Kidney capillary endothelial cell (primary cell): ENCODE measurements at regions not wholly inside any gene's neighbourhood (a gene's known extent, or its start where the extent isn't known, plus 50 kb on each side); places are given as distances from the start of the nearest gene placed in this dataset.
"Not testable (repeated sequence)": the region's sequence is repeated elsewhere in the genome, so short reads cannot be mapped to it uniquely, and the experiment has no call there.

Experiments used
- DNase-seq: peaks from one replicate; pipeline ENCODE4 v3.0.0-alpha.2; 2018; ENCODE audit warnings: low spot score

DNA sequence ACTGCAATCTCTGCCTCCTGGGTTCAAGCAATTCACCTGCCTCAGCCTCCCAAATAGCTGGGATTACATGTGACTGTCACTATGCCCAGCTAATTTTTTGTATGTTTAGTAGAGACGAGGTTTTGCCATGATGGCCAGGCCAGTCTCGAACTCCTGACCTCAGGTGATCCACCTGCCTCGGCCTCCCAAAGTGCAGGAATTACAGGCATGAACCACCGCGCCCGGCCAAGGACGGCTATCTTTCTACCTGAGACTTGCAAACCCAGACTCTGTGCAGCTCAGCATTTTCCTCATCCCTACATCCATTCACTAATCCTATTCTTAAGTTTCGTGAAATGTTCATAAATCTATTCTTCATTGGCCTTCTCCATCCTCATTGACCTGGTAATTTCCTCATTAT lies 330.0 kb downstream of the ANTXR2 start:
- no peak for DNase-seq

- no peak for DNase-seq
These were observed 331.9 kb upstream of the GK2 start for GRCh38 chr4:79739912-79740311.

GRCh38 chr4:79723507-79723906 lies 315.5 kb upstream of the GK2 start:
- DNase-seq, result no peak

- DNase-seq, result no peak
These were observed 292.3 kb upstream of the GK2 start for GRCh38 chr4:79700356-79700755.

- DNase-seq, result no peak
These were observed 289.4 kb upstream of the GK2 start for GRCh38 chr4:79697444-79697843.

DNA sequence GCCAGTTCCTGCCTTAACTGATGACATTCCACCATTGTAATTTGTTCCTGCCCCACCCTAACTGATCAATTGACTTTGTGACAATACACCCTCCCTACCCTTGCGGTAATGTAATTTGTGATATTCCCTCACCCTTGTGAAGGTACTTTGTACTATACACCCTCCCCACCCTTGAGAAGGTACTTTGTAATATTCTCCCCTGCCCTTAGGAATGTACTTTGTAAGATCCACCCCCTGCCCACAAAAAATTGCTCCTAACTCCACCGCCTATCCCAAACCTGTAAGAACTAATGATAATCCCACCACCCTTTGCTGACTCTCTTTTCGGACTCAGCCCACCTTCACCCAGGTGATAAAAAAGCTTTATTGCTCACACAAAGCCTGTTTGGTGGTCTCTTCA lies 288.5 kb upstream of the GK2 start:
- not testable (repeated sequence) for DNase-seq

- DNase-seq, result no peak
These were observed 287.8 kb upstream of the GK2 start for GRCh38 chr4:79695848-79696247.

DNA sequence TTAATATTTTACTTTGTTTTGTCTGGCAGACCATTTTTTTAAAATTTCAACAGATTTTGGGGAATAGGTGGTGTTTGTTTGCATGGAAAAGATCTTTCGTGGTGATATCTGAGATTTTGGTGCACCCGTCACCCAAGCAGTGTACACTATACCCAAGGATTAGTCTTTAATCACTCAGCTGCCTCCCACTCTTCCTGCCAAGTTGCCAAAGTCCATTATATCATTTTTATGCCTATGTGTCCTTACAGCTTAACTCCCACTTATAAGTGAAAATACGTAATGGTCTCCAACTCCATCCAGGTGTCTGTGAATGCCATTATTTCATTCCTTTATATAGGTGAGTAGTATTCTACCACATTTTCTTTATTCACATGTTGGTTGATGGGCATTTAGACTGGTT lies 281.7 kb upstream of the GK2 start:
- no peak for DNase-seq

DNA sequence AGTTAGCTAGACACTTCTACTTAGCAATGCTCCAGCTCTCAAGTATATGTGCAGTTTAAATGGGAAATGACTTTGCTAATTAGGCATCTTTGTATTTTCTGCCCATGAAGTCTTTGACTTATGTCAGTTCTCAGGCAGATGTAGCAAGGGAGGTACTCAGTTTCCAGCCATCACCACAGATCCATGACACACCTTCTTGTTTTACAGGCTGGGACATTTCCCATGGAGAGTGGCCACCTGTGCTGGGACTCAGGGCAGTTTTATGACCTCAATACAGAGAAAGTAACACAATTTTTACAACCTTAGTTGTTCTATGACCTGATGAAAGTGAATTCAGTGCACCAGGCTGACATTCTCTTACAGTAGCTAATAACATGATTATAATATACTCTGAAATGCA lies 280.7 kb upstream of the GK2 start:
- DNase-seq, result no peak

- no peak for DNase-seq
These were observed 279.0 kb upstream of the GK2 start for GRCh38 chr4:79687006-79687405.

- DNase-seq, result no peak
These were observed 277.5 kb upstream of the GK2 start for GRCh38 chr4:79685542-79685941.

DNA sequence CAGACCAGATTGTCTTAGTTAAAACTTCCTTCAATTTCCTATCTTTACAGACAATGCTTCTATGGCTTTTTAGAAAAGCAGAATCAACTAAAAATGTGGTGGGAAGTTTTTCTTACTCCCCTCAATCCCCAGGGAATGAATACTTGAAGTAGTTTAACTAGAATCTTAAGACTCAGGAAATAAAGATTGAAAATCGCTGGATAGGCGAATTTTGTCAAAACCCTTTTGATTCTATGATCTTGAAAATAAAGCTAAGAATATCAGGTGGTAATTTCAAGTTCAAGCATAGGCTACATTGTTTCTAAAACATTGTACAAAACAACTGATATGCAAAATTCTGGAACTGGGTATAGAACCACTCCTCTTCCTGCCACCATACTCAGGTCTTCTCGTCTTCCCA lies 276.5 kb upstream of the GK2 start:
- no peak for DNase-seq

DNA sequence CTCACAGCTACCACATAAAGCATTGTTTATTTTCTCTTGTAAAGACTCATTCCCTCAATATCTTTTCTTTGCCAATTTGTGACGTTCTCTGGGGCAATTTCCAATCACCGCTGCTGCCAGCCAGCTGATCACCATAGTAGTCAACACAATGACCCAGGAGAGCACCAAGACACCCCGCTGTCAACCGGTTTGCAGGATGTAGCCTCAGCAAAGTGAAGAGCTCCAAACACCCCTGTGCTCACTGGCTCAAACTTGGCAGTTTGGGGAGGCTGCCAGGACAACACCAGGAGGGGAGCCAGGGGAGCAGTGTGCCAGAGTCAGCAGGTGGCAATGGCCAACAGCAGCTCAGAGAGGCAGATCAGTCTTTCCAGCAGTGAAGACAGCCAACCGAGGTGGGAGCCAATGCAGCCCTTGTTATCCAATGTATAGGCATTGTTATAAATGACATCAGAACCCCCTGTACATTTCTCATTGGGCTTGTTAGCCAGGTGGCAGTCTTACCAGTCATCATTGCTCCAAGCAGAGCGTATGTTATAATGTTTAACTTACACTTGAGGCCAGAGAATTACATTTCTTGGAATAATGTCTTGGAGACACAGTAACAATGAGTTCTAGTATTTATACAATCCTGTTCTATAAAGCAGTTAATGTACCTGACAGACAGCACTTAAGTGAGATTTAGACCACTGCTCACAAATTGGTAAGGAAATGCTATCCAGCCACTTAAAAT lies 274.9 kb upstream of the GK2 start:
- no peak for DNase-seq

GRCh38 chr4:79682161-79682560 lies 274.1 kb upstream of the GK2 start:
- no peak for DNase-seq

- DNase-seq, result no peak
These were observed 271.8 kb upstream of the GK2 start for GRCh38 chr4:79679859-79680258.

- no peak for DNase-seq
These were observed 270.6 kb upstream of the GK2 start for GRCh38 chr4:79678472-79679202.

- DNase-seq, result no peak
These were observed 268.7 kb upstream of the GK2 start for GRCh38 chr4:79676705-79677104.

GRCh38 chr4:79674906-79675305 lies 266.9 kb upstream of the GK2 start:
- DNase-seq, result not testable (repeated sequence)

DNA sequence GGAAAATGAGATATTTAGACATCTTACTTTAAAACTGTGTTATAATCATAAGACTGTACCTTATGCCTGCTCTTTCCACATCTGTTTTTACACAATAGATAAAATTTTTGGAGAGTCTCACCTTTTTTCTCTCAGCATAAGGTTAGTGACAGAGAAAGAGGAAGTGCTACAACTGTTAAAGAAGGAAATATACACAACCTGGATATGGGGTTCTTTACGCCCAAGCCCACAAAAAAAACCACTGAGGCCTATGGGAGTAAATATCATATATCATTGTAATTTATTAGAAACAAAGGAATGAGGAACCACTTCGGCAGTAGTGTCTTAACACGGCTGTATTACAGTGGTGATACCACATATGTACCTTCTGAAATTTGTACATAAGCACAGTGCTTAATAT lies 265.9 kb upstream of the GK2 start:
- DNase-seq, result no peak

DNA sequence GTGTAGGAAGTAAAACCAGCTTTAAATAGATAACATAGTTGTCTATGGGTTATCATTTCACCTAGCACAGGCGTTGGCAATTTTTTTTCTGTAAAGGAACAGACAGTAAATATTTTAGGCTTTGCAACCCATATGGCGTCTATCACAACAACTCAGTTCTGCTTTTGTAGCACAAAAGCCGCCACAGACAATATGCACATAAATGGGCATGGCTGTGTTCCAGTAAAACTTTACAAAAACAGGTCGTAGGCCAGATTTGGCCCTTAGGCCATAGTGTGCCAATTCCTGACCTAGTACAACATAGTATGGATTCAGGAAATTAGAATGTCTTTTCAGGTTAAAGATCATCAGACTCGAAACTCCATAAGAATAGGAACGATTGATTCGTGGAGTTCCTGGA lies 265.3 kb upstream of the GK2 start:
- no peak for DNase-seq

GRCh38 chr4:79666875-79667274 lies 258.8 kb upstream of the GK2 start:
- no peak for DNase-seq

- no peak for DNase-seq
These were observed 258.1 kb upstream of the GK2 start for GRCh38 chr4:79666112-79666511.

DNA sequence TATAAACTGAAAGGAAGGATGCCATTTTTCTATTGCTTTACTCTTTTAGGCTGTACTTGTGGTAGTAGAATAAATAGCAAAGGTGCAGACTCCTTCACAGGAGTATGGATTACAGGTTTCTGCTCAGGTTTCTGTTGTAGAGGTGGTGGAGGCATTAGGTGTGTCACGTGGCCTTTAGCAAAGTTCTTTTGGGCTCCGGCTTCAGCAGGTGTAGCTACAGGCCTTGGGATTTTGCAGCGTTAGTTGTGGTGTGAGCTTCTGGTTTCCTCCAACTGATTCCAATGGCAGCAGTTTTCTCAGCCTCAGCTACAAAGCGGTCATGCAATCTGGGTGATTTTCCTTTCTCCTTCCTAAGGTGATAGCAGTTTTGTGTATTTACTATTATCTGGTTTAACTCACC lies 255.8 kb upstream of the GK2 start:
- no peak for DNase-seq

DNA sequence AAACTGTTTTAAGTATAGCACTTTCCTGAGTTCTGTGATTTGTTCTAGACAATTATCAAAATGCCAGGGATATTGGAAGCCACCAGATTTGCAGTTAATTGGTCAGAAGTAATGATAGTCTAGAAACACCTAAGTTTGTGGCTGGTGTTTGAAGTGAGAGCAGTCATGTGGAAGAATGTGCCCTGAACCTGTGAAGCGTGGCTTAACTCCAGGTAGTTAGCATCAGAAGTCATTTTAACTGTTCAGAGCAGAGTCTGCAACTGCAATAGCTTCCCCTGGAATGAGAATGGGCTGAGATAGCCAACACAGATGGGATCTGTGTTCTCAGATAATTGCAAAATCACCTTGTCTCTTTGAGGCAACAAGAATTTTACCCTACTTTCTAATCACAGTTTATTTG lies 255.1 kb upstream of the GK2 start:
- DNase-seq, result no peak
